ENCODE measurements at regions not wholly inside any gene's neighbourhood (a gene's known extent, or its start where the extent isn't known, plus 50 kb on each side); places are given as distances from the start of the nearest gene placed in this dataset.

GRCh38 chr4:167469436-167469835, 235.1 kb upstream of the SPOCK3 start:
- no peak overlapping the region for H3K4me3 ChIP-seq (ENCODE audit: low read depth, low read length)
- no peak for DNase-seq (ENCODE audit: low read depth)
- no peak for TF ChIP-seq CTCF (conservative IDR thresholded peaks at IDR 0.05; ENCODE audit: low read depth, low read length)

- no peak for DNase-seq (ENCODE audit: low read depth)
- no peak overlapping the region for H3K4me3 ChIP-seq (ENCODE audit: low read depth, low read length)
- no peak for TF ChIP-seq CTCF (conservative IDR thresholded peaks at IDR 0.05; ENCODE audit: low read depth, low read length)
These were observed 241.7 kb upstream of the SPOCK3 start for GRCh38 chr4:167475951-167476350.

- DNase-seq (ENCODE audit: low read depth): no peak
- no peak overlapping the region for H3K4me3 ChIP-seq (ENCODE audit: low read depth, low read length)
- TF ChIP-seq CTCF (conservative IDR thresholded peaks at IDR 0.05; ENCODE audit: low read depth, low read length): no peak
These were observed 257.7 kb upstream of the SPOCK3 start for GRCh38 chr4:167492007-167492406.

- no peak for TF ChIP-seq CTCF (conservative IDR thresholded peaks at IDR 0.05; ENCODE audit: low read depth, low read length)
- DNase-seq (ENCODE audit: low read depth): no peak
- H3K4me3 ChIP-seq (ENCODE audit: low read depth, low read length): no peak overlapping the region
These were observed 275.3 kb upstream of the SPOCK3 start for GRCh38 chr4:167509551-167509950.

GRCh38 chr4:167524091-167524490, 289.8 kb upstream of the SPOCK3 start:
- TF ChIP-seq CTCF (conservative IDR thresholded peaks at IDR 0.05; ENCODE audit: low read depth, low read length): no peak
- no peak for DNase-seq (ENCODE audit: low read depth)
- H3K4me3 ChIP-seq (ENCODE audit: low read depth, low read length): no peak overlapping the region

- TF ChIP-seq CTCF (conservative IDR thresholded peaks at IDR 0.05; ENCODE audit: low read depth, low read length): no peak
- DNase-seq (ENCODE audit: low read depth): no peak
- no peak overlapping the region for H3K4me3 ChIP-seq (ENCODE audit: low read depth, low read length)
These were observed 303.5 kb upstream of the SPOCK3 start for GRCh38 chr4:167537761-167538160.

GRCh38 chr4:167541286-167541685, 307.0 kb upstream of the SPOCK3 start:
- H3K4me3 ChIP-seq (ENCODE audit: low read depth, low read length): no peak overlapping the region
- DNase-seq (ENCODE audit: low read depth): no peak
- no peak for TF ChIP-seq CTCF (conservative IDR thresholded peaks at IDR 0.05; ENCODE audit: low read depth, low read length)

Measured in epithelial cell of proximal tubule (primary cell).